ENCODE measurements at regions not wholly inside any gene's neighbourhood (a gene's known extent, or its start where the extent isn't known, plus 50 kb on each side); places are given as distances from the start of the nearest gene placed in this dataset.

DNA sequence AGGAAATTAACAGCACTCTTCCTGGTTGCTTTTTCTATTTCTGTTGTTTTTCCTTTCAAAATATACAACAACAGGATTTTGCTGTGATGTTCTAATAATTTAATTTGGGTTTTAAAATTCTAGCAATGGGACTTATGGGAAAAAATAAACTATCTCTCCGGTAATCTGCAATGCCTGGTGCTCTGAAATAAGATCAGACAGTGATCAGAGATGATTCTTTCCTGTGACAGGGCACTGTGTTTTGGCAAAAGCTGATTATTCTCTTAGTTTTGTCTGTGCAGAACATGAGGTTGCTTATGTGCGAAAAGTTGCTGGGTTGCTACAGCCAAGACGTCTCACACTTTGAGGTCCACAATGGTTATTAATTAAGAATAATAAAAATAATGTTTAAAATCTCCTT lies 291.7 kb downstream of the FBXO8 start:
- Histone ChIP-seq H3K9me2 (ENCODE audit: insufficient read depth) (no peaks in the 10 kb centered on the region), H3K27ac (ENCODE audit: low read depth, low read length) (no peak overlapping the region), H3K9ac (ENCODE audit: low read length) (no peak overlapping the region), H3K4me3 (replicated peaks in 1 of 2; ENCODE audit: low read depth in 1 of 2, low read length in 2 of 2) (no peak overlapping the region), H3K79me2 (ENCODE audit: insufficient read depth, low read length) (no peaks in the 10 kb centered on the region), H2AFZ (ENCODE audit: low read depth, low read length, poor library complexity, severe bottlenecking) (no peak overlapping the region), H3K27me3 (ENCODE audit: insufficient read depth, low read length) (peaks cover 16% of the 10 kb centered on the region), H3K4me1 (ENCODE audit: control insufficient read depth in 1 of 2, insufficient read depth in 2 of 2, low read length in 2 of 2) (no peaks in the 10 kb centered on the region), H3K4me2 (ENCODE audit: low read length) (no peak overlapping the region), H4K20me1 (ENCODE audit: insufficient read depth) (no peaks in the 10 kb centered on the region), H3K9me3 (ENCODE audit: control insufficient read depth in 1 of 2, insufficient read depth in 1 of 2, low read depth in 1 of 2, low read length in 2 of 2) (no peaks in the 10 kb centered on the region), H3K36me3 (ENCODE audit: control insufficient read depth in 1 of 2, insufficient read depth in 2 of 2, low read length in 2 of 2) (no peaks in the 10 kb centered on the region)
- ChIA-PET POLR2A (no interaction called here), CTCF (interaction anchor here (1.7 kb wide), 1 partner anchor 486 kb away, joined by 4 read pairs; no protein-coding TSS in a partner anchor), RAD21 (ENCODE audit: low non-redundant PET in 1 of 2, low total read pairs in 2 of 2, uncharacterized antibody in 2 of 2, unreplicated experiment in 2 of 2) (no interaction called here)
- intact Hi-C loops (cut with micrococcal nuclease) = loop anchor here (2.0 kb wide), 1 partner anchor 487 kb away; no protein-coding TSS in a partner anchor
- ATAC-seq (no peak), DNase-seq (ENCODE audit: low read depth, low spot score) (no peak)
- TF ChIP-seq EZH2 (IDR thresholded peaks at IDR 0.05) (no peak), RAD21 (IDR thresholded peaks at IDR 0.05; ENCODE audit: low read depth) (no peak), SIN3A (IDR thresholded peaks at IDR 0.05; ENCODE audit: low read depth) (no peak), ZNF274 (IDR thresholded peaks at IDR 0.05; ENCODE audit: low read depth, low read length) (no peak)
- BruUV-seq (replicated peaks) = no TSS peak

DNA sequence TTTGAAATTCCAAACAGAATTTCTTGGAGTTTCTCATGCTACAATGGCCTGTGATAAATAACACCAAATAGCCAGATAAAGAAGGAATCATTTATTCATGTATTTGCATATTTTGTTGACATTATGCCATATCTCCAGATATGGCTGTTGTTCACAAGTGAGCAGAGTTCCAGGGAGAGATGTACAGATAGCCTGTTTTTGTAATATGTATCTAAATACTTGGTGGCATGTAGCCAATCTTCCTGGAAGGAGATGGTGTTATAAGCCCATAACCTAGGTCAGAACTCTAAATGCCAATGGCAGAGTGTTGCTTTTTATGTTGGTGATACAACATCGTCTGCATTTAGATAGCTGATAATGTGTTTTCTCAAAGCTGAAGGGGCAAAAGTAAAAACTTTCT lies 292.2 kb downstream of the FBXO8 start:
- no peaks in the 10 kb centered on the region for H3K9me2 ChIP-seq (ENCODE audit: insufficient read depth)
- intact Hi-C loops (cut with micrococcal nuclease) = loop anchor here (2.0 kb wide), 1 partner anchor 487 kb away; no protein-coding TSS in a partner anchor
- no peak for DNase-seq (ENCODE audit: low read depth, low spot score)
- ChIA-PET RAD21 (ENCODE audit: low non-redundant PET in 1 of 2, low total read pairs in 2 of 2, uncharacterized antibody in 2 of 2, unreplicated experiment in 2 of 2) (no interaction called here), POLR2A (no interaction called here), CTCF (interaction anchor here (1.4 to 2.5 kb wide), 2 partner anchors 13 to 487 kb away, joined by 3 to 14 read pairs; no protein-coding TSS in a partner anchor)
- H3K27me3 ChIP-seq (ENCODE audit: insufficient read depth, low read length) = peaks cover 16% of the 10 kb centered on the region
- ATAC-seq = no peak
- no peaks in the 10 kb centered on the region for H3K79me2 ChIP-seq (ENCODE audit: insufficient read depth, low read length)
- H3K9ac ChIP-seq (ENCODE audit: low read length) = no peak overlapping the region
- H4K20me1 ChIP-seq (ENCODE audit: insufficient read depth) = no peaks in the 10 kb centered on the region
- BruUV-seq (replicated peaks) = no TSS peak
- no peak overlapping the region for H3K27ac ChIP-seq (ENCODE audit: low read depth, low read length)
- no peaks in the 10 kb centered on the region for H3K4me1 ChIP-seq (ENCODE audit: control insufficient read depth in 1 of 2, insufficient read depth in 2 of 2, low read length in 2 of 2)
- H3K4me3 ChIP-seq (replicated peaks in 1 of 2; ENCODE audit: low read depth in 1 of 2, low read length in 2 of 2) = no peak overlapping the region
- H3K4me2 ChIP-seq (ENCODE audit: low read length) = no peak overlapping the region
- TF ChIP-seq POLR2A (IDR thresholded peaks at IDR 0.05; ENCODE audit: borderline replicate concordance, extremely low read depth, insufficient read depth, insufficient read length) = no peak
- TF ChIP-seq, protein P1, sequence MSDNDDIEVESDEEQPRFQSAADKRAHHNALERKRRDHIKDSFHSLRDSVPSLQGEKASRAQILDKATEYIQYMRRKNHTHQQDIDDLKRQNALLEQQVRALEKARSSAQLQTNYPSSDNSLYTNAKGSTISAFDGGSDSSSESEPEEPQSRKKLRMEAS (IDR thresholded peaks at IDR 0.05) = no peak
- TF ChIP-seq EZH2phosphoT487 (IDR thresholded peaks at IDR 0.05; ENCODE audit: borderline replicate concordance) = no peak
- no peak for TF ChIP-seq RAD21 (IDR thresholded peaks at IDR 0.05; ENCODE audit: low read depth)
- TF ChIP-seq SRF (IDR thresholded peaks at IDR 0.05; ENCODE audit: low read depth) = no peak
- no peak for TF ChIP-seq CEBPB (IDR thresholded peaks at IDR 0.05; ENCODE audit: low read depth)
- no peak for TF ChIP-seq EZH2 (IDR thresholded peaks at IDR 0.05)
- TF ChIP-seq ZFX (IDR thresholded peaks at IDR 0.05) = no peak
- no peaks in the 10 kb centered on the region for H3K36me3 ChIP-seq (ENCODE audit: control insufficient read depth in 1 of 2, insufficient read depth in 2 of 2, low read length in 2 of 2)
- no peak overlapping the region for H2AFZ ChIP-seq (ENCODE audit: low read depth, low read length, poor library complexity, severe bottlenecking)
- no peaks in the 10 kb centered on the region for H3K9me3 ChIP-seq (ENCODE audit: control insufficient read depth in 1 of 2, insufficient read depth in 1 of 2, low read depth in 1 of 2, low read length in 2 of 2)
